CD4-positive, alpha-beta T cell treated with Interleukin-4 for 1 hour (primary cell): ENCODE measurements at regions not wholly inside any gene's neighbourhood (a gene's known extent, or its start where the extent isn't known, plus 50 kb on each side); places are given as distances from the start of the nearest gene placed in this dataset.

Experiments
- DNase-seq, 2 donors: peaks; one replicate each; pipeline ENCODE4 v3.0.0-alpha.2; 2020 to 2022

DNA sequence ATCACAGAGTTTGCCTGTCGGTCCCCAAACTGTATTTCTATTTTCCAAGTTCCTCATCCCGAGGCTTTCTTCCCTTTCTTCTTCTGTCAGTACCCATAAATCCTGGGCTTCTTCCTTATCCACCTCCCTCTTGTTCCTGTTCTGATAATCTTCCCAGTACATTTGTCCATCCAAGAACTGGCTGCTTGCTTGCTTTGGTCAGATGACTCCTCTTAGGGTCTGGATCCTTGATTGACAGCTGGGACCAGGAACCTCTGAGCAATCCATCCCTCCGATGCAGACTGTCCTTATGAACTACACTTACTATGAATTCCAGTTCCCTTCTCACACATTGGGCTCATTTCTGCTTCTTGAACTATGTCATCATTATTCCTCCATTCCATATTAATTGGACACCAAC lies 275.3 kb upstream of the CITED2 start:
- no peak for DNase-seq

DNA sequence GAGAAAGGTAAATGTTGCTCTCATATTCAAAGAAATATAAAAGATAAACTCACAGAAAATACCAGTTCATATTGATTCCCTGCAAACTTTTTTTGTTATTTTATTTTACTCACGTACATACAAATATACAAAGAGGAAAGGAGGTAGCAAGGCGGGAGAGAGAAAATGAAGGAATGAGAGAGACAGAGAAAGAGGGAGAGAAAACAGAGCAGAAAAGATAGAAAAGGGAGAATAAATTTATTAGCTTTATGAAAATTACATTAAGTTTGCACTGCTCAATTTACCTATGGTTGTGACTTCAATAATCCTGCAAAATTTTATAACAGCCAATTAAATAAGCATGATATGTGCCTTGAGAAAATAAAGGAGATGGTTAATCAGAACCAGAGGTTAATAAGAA lies 274.7 kb upstream of the CITED2 start:
- DNase-seq: no peak

- DNase-seq: no peak
These were observed 274.1 kb upstream of the CITED2 start for GRCh38 chr6:139648430-139649000.

DNA sequence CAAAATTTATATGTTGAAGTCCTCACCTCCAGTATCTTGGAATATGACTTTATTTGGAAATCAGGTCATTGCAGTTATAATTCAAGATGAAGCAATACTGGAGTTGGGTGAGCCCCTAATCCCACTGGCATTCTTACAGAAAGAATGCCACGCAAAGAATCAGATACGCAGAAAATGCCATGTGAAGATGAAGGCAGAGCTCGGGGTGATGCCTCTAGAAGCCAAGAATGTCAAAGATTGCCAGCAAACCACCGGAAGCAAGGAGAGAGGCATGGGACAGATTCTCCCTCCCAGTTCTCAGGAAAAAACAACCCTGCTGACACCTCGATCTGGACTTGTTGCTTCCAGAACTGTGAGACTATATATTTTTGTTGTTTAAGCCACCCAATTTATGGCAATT lies 273.4 kb upstream of the CITED2 start:
- DNase-seq: no peak

- no peak for DNase-seq
These were observed 272.6 kb upstream of the CITED2 start for GRCh38 chr6:139647016-139647415.

DNA sequence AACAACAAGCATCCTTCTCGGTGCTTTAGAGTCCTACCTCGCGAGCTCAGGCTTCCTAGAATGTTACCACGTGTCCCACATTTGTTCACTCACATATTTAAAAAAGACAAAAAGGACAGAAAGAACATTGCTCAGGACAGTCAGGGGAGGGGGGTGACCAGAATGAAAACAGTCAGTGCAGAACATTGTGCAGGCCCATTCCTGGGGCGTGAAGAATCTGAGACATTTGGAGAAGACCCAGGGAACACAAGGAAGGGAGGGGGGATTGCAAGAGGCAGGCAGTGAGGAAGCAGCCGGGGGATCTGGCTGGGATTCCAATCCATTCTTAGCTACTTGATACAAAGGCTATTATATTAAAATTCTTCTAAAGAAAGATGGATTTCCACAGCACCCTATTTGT lies 270.4 kb upstream of the CITED2 start:
- no peak for DNase-seq

GRCh38 chr6:139643986-139644385 lies 269.5 kb upstream of the CITED2 start:
- no peak for DNase-seq

DNA sequence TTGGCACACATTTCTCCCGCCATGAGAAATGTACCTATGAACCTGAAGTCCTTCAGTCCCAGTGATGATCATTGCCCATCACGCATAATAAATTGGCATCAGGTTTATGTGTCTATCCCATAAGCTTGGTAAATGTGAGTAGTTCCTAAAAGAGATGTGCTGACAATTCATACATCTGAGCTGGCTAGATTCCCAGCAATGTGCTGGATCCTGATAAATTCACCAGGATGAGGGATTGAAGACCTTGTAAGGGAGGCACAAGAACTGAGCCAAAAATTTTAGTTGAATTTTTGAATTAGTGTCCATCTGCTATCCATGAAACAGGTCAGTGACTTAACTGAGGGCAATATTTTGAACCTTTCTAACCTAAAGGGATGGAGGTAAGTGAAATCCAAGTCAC lies 267.9 kb upstream of the CITED2 start:
- DNase-seq: no peak

DNA sequence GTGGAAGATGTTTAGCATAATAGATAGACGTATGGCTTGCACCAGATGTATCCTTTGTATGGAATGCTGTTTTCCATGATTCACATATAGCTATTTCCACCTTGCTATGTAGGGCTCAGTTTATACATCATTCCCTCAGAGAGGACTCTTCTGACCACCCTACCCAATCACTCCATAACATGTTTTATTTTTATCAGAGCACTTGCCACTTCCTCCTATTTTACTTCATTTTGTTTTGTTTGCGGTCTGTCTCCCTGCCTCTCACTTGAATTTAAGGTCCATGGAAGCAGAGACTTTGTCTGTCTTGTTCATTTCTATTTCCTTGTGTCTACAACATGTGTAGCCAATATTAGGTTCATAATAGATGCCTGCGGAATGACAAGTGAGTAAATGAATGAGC lies 266.9 kb upstream of the CITED2 start:
- no peak for DNase-seq

GRCh38 chr6:139640921-139641320 lies 266.5 kb upstream of the CITED2 start:
- DNase-seq: no peak

GRCh38 chr6:139640448-139640847 lies 266.0 kb upstream of the CITED2 start:
- no peak for DNase-seq

DNA sequence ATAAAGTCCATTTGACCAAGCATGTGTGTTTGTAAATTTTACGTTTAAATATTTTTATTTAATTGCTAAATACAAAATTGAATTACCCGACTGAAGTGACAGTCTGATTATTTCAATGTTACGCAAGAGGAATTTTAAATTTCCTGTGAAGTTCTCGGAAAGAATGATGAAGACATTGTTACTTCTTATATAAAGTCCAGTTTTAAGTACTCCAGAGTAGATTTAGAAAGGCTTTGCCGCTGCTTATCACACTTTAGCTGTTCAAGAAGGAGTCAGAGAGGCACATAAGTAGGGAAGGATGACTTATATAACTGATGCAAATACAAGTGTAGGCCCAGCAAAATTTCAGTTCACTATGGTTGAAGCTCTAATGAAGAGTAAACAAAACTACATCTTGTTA lies 265.1 kb upstream of the CITED2 start:
- DNase-seq: no peak

- DNase-seq: no peak
These were observed 263.9 kb upstream of the CITED2 start for GRCh38 chr6:139638179-139638941.

GRCh38 chr6:139637766-139638165 lies 263.3 kb upstream of the CITED2 start:
- no peak for DNase-seq

- no peak for DNase-seq
These were observed 261.9 kb upstream of the CITED2 start for GRCh38 chr6:139636391-139636790.

DNA sequence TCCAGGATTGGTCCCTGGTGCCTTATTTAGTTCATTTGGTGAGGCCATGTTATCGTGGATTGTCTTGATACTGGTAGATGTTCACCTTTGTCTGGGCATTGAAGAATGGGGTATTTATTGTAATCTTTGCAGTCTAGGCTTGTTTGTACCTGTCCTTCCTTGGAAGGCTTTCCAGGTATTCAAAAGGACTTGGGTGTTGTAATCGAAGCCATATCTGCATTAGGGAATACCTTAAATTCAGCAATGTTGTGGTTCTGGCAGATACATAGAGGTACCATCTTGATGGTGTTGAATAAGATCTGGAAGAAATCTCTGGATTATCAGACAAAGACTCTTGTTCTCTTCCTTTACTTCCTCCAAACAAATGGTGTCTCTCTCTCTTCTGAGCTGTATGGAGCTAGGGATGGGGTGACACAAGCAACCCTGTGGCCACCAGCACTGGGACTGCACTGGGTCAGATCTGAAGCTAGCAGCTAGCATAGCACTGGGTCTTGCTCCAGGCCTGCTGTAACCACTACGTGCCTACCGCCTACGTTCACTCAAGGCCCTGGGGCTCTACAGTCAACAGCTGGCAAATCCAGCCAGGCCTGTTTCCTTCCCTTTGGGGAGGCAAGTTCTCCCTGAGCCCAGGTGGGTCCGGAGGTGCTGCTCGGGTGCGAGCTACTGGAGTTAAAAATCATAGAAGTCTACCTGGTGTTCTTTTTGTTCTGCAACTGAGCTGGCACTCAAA lies 261.1 kb upstream of the CITED2 start:
- DNase-seq: no peak

DNA sequence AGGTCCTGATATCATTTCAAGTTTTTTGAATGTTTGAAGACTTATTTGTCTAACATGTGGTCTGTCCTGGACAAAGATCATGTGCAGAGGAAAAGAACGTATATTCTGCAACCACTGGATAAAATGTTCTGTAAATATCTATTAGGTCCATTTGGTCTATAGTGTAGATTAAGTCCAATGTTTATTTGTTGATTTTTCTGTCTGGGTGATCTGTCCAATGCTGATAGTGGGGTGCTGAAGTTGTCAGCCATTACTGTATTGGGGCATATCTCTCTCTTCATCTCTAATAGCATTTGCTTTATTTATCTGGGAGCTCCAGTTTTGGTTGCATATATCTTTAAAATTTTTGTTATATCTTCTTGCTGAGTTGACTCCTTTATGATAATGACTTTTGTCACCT lies 258.4 kb upstream of the CITED2 start:
- DNase-seq: no peak

DNA sequence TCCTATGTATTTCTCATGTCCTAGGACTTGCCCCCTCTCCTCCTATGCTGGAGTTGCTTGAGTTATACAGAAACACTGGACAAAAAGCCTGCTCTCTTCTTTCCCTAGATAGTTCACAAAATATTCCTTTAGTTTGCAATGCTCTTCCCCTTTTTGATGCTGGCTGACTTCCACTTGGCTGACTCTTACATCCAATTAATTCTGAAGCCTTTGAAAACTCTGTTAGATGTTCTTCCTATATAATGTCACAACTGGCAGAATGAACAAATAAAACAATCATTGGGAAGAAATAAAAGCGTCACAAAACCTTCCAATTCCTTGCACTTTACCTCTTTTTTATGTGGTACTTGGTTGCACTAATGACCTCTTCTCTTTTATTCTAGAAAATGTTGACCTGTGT lies 253.8 kb upstream of the CITED2 start:
- DNase-seq: no peak

DNA sequence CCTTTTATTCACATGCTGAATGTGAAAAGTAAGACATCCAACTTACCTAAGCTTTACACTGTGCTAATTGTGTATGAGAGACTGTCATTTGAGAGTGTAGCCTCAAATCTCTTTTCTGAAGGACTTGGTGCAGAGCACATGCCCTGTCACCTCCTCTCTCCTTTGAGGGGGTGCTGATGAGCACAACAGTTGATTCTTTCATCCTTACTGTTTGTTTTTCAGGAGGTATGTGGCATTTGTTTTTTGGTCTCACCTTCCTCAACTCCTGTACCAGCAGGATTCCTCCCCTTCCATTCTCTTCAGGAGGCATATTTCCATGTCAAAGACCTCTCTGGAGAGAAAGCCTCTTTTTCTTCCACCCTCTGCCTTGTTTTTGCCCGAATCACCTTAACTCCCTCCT lies 252.6 kb upstream of the CITED2 start:
- no peak for DNase-seq

- DNase-seq: peak in 1 of 2 donors; percentile 12
These were observed 251.8 kb upstream of the CITED2 start for GRCh38 chr6:139625998-139626975.

- DNase-seq: no peak
These were observed 250.9 kb upstream of the CITED2 start for GRCh38 chr6:139625081-139625939.

GRCh38 chr6:139623372-139623771 lies 248.9 kb upstream of the CITED2 start:
- DNase-seq: no peak
